ELR (cell line): ENCODE measurements at regions not wholly inside any gene's neighbourhood (a gene's known extent, or its start where the extent isn't known, plus 50 kb on each side); places are given as distances from the start of the nearest gene placed in this dataset.
A peak's percentile ranks its signal among the peaks of the same experiment; 100 is the strongest.
"Not testable (repeated sequence)": the region's sequence is repeated elsewhere in the genome, so short reads cannot be mapped to it uniquely, and the experiment has no call there.

Experiments
- DNase-seq: peaks from one replicate; pipeline ENCODE4 v3.0.0-alpha.2; 2015; ENCODE audit warnings: low read depth

DNA sequence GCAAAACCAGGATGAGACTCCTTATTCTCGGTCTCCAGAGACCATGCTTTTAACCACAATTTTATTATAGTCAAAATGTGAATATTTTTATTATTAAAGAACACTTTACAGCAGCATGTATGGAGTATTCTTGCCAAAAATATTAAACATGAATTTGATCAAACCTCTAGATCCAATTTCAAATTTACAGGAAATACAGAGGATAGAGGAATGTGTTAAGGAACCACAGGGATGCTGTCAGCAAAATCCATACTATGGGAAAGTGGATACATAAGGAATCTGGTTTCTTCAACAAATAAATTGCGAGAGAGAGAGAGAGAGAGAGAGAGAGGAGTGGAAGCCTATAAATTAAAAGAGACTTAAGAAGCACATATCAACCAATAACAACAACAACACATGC lies 348.2 kb upstream of the NUDT12 start:
- no peak for DNase-seq

DNA sequence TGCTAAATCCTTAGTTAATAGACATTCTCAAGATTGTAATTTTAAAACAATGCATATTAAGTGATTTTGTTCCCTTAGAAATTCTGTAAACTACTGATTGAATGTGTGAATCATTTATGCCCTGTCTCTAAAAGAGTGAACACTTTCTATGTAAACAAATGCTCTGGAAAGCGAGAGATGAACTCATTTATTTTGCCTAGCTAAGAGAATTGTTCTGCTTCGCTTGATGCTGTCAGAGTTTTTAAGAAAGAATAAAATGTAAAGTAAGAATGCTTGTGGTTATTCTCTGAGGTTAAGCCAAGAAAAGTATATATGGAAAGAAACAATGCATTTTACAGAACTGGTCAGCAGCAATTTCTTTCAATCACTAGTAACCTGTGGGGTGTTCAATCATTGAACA lies 347.4 kb upstream of the NUDT12 start:
- no peak for DNase-seq

DNA sequence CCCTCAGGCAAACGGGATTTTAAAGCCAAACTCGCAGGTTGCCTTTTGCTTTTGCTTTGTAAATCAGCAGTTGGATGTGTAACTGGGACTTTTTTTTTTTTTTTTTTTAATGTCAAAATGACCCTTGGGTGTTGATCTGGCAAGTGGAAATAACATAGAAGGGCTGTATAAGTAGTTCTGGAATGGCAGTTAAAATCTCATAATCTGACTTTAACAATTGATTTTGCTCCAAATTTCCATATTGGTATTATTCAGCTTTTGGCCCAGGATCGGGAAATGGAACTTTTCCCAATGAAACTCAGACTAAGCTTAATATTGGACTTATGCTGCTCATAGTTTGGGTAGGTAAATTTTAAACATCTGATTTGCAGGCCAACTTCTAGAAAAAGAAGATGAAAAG lies 346.8 kb upstream of the NUDT12 start:
- no peak for DNase-seq

DNA sequence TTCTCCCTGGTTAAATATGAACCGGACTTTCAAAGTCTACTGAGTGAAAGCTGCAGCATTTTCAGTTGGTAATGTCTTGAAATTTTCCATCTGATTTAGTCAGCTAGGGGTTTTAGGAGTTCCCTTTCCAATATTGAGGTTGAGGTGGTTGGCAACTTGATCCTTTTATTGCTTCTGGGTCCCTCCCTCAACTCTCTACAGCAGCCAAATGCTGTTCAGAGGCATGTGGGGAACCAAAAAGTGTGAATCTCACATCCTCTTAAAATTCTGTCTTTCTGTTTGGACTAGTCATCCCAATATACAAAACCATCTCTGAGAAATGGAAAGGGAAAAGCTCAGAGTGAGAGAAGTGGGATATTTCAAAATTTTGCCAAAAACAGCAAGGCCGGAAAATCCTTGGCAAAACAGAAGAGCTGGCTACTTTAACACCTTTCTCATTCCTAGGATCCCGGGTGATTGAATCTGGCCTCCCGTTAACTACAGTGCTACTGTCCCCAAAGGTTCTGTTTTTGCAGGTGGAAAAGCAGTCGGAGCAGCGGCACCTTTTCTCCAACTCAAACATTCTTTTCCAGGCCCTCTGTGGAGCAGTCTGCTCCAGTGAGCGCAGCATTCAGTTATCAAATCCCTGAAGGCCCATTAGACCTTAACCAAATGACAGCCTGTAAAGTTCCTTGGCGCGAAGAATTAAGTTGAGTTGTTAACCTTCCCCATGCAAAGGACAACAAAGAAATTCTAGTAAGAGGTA lies 345.9 kb upstream of the NUDT12 start:
- no peak for DNase-seq

DNA sequence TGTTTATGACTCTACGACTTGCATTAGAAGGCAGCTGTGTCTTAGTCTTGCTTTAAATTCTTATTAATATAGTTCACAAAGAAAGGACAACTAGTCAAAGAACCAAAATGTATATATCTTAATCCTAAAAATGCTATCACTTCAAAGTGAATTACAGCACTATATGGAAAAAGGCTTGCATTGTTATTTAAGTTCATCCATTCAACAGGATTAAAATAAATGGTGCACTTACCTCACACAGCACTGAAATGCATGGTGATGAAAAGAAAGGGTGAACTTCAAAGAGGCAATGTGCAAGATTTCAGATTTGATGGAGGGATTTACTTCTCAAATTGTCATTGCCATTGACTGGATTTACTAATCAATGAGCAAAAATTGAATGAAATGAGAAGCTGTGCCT lies 344.4 kb upstream of the NUDT12 start:
- DNase-seq: no peak

DNA sequence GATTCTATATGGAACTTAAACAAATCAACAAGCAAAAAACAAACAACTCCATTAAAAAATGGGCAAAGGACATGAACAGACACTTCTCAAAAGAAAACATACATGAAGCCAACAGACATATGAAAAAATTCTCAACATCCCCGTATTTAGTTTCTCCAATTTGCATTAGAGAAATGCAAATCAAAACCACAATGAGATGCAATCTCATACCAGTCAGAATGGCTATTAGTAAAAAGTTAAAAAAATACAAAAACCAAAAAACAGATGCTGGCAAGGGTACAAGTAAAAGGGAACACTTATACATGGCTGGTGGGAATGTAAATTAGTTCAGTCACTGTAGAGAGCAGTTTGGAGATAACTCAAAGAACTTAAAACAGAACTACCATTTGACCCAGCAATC lies 342.1 kb upstream of the NUDT12 start:
- DNase-seq: no peak

DNA sequence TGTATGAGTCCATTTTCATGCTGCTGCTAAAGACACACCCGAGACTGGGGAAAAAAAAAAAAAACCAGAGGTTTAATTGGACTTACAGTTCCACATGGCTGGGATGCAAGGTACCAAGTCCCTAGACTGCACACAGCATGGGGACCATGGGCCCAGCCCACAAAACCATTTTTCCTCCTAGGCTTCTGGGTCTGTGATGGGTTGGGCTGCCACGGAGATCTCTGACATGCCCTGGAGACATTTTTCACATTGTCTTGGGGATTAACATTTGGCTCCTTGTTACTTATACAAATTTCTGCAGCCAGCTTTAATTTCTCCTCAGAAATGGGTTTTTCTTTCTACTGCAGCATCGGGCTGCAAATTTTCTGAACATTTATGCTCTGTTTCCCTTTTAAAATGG lies 340.3 kb upstream of the NUDT12 start:
- DNase-seq: no peak

DNA sequence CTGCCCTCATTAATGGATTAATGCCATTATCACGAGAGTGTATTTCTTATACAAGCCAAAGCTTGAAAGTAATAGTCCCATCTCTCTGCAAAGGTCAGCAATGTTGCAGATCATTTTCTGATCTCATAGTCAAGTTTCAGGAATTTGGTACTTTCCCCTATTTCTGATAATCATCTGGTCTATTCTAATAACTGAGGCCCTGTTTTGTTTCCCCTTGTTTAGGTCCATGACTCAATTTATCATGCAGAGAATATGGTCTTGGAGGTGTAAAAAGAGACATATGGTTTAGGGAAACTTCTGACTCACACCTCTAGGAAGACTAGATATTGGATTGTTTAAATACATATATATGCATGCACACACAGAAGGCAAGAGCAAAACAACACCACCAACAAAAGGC lies 339.3 kb upstream of the NUDT12 start:
- peak; percentile 40 for DNase-seq

DNA sequence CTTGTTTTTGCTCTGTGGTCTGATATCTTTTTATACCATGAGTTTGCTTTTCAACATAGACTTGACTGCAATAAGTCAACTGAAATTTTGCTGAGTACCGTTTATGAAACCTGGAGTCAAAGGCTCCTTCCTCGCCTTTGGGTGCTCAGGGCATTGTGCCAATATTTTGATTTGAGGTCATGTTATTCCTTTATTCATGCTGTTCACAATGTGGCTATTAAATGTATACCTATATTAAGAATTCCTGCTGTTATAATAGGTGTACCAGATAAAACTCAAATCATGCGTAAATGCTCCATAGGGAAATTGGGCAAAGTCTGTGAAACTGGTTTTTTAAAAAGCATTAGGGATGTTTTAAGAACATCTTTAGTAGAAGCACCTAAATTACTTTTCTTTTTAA lies 334.0 kb upstream of the NUDT12 start:
- DNase-seq: no peak

DNA sequence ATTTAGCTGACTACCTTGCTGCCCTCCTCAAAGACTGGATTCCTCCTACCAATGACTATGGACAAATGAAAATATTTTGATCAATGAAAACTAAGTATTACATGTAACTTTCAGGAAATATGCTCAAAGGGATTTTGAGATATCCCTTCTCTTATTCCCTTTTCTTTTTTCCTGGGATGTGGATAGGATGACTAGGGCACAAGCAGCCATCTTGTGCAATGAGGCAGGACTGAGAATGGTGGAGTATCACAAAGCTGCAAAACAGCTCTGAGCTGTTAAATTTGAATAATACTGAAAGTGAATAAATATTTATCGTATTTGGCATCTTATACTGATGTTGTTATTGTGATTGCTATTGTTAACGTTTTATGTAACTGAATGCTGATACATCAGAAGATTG lies 333.1 kb upstream of the NUDT12 start:
- DNase-seq: no peak

DNA sequence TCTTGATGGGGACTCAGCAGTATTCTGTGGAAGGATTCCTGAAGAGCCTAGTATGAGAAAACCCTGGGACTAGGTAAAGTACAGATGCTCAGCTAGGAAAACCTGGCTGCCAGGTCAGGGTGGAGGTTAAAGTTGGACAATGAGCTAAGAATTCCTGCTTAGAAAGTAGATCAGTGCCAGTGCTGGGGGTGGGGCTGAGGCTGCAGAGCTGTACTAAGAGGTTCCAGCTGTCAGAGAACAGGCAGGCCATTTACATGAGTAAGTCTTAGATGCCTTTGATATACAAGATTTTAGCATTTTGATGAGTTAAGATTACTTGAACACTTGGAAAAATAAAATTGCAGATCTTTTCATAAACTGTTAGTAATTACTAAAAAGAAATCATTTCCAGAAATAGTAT lies 332.3 kb upstream of the NUDT12 start:
- no peak for DNase-seq

DNA sequence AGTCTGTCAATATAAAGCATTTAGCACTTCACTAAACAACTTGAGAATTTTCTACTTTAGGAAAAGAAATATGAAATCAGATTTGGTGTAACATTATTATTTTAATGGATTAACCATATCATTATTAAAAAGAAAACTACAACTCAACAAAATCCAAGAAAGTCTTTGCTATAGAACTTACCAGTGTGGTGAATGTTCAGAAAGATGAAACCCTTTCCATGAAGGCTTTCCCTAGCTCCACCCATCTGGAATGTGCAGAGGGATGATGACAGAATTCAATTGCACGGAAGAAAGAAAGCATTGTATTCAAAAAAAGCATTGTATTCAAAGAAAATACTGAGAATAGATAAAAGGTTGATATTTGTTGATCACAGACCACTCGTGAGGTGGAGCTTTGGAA lies 328.6 kb upstream of the NUDT12 start:
- peak; percentile 28 for DNase-seq

DNA sequence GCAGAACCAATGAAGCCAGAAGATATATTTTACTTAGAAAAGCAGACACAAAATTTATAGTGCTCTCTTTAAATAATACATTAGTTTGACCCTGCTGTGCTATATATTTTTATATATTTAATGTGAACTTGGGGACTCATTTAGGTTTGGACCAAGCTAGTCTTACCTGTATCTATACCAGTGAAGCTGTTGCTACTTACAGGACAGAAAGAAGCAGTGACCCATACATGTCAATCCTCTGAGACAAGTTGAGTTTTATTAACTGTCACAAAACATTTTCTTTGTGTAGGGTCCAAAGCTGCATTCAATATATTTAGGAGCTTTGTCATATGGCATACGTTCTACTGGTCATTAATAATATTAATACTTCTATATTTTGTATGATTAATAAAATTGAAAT lies 327.7 kb upstream of the NUDT12 start:
- DNase-seq: no peak

DNA sequence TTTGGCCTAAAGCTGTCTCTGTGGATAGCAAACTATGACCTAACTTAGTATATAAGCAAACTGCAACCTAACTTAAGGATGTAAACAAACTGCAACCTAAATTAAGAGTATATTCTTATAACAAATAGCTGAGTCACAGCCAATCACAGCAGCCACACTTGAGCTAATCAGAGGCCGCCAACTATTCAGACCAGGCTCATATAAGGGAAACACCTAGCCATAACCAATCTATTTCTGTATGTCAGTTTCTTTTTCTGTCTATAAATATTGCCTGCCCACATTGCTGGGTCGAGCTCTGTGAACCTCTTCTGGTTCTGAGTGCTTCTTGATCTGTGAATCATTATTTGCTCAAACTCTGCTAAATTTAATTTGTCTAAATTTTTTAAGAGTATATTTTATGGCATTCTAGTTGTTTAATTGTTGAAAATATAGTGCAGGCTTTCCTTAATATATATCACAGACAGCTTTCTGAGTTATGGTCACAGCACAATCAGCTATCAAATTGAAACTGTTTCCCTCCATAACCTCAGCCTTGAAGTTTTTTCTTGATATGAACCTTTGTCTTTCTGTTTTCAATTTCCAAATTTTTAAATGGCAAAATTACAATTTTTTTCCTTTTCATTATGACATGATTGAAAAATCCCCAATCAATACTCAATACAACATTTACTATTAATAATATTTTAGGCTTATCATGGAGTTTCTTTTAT lies 327.1 kb upstream of the NUDT12 start:
- peak; percentile 16 for DNase-seq

DNA sequence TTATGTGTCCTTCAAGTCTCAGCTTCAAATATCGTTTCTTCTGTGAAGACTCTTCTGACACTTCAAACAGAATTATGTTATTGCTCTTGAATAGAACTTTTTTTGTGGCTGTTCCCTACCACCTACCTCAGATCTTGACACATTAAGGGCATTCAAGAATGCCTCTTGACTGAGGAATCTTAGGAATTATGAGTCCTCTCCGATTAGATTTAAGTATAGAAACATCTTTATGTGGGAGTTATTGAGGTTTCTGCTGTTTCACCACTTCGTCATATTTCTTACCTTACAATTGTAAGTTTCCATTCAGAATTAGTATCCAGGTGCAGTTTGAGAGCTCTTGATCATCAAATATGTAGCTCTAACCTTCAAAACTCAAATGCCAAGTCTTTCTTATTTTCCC lies 324.2 kb upstream of the NUDT12 start:
- no peak for DNase-seq

DNA sequence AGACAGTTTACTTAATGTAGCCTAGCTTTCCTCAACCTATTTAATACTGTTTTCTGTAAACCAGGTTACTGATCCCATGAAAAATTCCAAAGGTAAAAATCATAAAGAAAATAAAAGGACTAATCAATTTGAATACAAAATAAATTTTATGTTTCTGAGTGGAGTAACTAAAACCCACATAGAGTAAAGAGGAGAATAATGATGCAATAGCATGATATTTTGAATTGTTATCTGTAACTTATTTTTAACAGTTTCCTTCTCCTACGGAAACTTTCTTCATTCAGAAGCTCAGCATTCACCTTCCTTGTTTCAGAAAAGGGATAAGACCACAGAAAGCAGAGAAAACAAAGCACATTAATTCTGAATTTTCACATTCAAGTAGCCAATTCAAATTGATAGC lies 320.6 kb upstream of the NUDT12 start:
- no peak for DNase-seq

DNA sequence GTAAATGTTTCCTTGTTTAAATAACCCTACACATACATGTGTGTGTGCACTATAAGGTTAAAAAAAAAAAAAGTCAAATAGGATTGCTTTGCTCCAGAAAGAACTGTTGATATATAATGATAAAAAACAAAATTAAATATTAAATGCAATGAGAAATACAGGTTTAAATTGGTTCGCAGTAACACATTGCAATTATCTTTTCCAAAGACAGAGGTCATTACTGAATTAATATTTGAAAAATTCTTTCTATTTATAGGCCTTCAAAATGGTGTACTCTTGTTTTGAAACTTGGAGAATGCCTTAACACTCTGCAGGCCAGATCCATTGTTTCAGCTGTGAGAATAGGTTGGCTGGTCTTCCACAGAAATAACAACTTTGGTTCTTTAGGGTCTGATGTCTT lies 319.0 kb upstream of the NUDT12 start:
- no peak for DNase-seq

DNA sequence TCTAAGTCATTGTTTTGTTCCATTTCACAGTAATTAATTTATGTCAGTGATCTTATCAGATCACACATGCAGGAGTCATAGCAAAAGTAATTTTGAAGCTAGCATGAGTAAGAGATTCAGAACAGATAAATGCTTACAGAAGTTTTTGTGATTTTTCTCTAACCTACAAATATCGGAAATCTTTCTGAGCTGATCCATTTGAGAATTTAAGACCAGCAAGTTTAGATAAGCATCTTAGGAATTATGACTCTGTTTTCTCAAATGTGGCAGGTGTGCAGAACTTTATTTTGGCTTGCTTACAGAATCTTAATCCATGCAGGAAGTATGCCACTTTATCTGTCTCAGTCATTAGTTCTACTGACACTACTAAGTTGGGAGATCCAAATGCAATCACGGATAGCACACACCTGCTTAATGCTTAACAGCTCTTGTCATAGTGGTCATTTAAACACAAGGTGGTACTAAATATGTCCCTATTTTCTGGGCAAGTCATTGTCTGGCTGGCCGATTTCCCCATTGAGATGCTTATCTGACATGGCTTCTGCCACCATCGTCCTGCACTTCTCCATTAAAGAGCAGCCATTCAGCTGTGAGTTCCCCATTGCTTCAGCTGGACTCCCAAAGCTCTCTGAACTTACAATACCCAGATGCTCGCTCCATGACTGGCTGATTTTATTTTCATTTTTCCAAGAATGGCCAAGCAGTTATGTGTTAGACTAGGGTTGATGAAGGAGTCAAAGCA lies 305.4 kb upstream of the NUDT12 start:
- peak; percentile 69 for DNase-seq

DNA sequence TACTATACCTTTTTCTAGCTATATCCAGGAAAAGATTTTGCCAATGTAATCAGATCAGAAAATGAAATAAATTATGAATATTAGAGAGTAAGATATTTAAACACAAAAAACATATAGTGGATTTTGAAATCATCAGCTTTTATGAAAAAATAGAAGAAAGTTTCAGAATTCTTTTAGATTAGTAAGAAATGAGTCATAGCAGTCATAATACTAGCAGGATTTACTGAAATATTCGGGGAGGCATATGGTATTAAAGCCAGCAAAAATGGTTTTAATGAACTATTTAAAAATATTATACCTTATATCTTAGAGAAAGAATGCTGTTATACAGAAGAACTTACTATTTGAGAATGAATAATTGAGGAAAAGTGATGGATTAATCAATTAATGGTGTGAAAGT lies 303.6 kb upstream of the NUDT12 start:
- peak; percentile 63 for DNase-seq

DNA sequence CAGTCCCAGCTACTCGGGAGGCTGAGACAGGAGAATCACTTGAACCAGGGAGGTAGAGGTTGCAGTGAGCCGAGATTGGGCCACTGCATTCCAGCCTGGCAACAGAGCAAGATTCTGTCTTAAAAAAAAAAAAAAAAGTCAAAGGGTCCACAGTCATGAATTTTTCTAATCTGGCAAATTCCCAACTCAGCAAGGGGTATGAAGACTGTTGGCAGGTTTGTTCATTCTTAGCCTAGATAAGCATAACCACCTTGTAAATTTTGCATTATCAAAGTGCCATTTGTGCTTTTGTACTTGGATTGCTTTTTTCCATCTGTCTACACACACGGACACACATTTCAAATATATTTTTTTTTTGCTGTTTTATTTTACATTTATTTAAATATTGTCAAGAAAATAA lies 299.8 kb upstream of the NUDT12 start:
- no peak for DNase-seq

DNA sequence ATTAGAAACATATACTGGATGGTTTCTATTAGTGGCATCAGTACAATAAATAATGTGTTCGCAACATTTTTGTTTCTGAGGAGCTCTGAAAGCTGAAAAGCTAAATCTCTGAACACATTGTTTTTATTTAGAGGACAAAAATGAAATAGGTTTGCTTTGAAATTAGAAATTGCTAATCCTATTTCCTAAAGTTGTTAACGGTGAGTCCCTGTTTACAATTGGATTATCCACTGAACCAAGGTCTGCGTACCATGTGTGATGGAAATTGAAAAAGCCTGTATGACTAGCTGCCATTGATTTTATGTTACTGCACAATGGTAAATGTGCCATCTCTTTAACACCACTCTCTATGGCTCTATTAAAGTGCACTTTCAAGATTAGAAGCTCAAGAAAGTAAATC lies 297.7 kb upstream of the NUDT12 start:
- DNase-seq: no peak

DNA sequence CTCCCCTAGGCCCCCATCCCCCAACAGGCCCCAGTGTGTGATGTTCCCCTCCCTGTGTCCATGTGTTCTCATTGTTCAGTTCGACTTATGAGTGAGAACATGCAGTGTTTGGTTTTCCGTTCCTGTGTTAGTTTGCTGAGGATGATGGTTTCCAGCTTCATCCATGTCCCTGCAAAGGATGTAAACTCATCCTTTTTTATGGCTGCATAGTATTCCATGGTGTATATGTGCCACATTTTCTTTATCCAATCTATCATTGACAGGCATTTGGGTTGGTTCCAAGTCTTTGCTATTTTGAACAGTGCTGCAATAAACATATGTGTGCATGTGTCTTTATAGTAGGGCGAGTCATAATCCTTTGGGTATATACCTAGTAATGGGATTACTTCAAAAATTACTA lies 295.8 kb upstream of the NUDT12 start:
- DNase-seq: not testable (repeated sequence)

DNA sequence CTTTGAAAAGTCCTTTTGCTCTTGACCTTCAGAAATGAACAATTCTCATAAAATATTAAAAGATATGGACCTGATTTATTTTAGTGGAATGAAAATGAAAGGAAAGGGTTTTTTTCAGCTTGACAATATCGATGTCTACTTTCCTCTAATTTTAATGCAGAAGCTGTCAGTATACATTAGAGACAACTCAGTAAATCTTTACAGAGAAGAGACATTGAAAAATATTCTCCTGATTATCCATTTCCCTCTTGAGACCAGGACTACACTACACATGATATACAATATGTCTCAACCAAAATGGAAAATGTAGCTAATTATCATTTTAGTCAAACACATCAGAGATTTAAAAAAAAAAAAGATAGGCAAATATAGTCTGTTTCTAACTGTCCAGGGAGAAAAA lies 288.5 kb upstream of the NUDT12 start:
- DNase-seq: no peak
